SIG-M5 (cell line): ENCODE measurements at regions not wholly inside any gene's neighbourhood (a gene's known extent, or its start where the extent isn't known, plus 50 kb on each side); places are given as distances from the start of the nearest gene placed in this dataset.
"Not testable (repeated sequence)": the region's sequence is repeated elsewhere in the genome, so short reads cannot be mapped to it uniquely, and the experiment has no call there.

Experiments
- DNase-seq: peaks from one replicate; lab custom pipeline; 2025; lab: John Stamatoyannopoulos, UW

DNA sequence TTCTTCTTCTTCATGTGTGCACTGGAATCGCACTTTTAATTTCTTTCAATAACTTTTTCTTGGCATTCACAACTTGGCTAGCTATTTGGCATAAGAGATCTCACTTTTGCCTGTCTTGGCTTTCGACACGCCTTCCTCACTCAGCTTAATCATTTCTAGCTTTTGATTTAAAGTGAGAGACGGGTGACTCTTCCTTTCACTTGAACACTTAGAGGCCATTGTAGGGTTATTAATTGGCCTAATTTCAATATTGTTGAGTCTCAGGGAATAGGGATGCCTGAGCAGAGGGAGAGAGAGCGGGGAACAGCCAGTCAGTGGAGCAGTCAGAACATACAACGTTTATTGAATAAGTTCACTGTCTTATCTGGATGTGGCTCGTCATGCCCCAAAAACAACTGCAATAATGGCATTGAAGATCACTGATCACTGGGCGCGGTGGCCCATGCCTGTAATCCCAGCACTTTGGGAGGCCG is 200.3 kb downstream of the SEC14L1 start:
- no peak for DNase-seq

DNA sequence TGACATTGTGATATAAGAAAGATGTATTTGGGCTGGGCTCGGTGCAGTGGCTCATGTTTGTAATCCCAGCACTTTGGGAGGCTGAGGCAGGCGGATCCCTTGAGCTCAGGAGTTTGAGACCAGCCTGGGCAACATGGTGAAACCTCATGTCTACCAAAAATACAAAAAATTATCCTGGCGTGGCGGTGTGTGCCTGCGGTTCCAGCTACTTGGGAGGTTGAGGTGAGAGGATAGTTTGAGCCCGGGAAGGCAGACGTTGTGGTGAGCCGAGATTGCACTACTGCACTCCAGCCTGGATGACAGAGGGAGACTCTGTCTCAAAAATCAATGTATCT is 201.9 kb downstream of the SEC14L1 start:
- not testable (repeated sequence) for DNase-seq

DNA sequence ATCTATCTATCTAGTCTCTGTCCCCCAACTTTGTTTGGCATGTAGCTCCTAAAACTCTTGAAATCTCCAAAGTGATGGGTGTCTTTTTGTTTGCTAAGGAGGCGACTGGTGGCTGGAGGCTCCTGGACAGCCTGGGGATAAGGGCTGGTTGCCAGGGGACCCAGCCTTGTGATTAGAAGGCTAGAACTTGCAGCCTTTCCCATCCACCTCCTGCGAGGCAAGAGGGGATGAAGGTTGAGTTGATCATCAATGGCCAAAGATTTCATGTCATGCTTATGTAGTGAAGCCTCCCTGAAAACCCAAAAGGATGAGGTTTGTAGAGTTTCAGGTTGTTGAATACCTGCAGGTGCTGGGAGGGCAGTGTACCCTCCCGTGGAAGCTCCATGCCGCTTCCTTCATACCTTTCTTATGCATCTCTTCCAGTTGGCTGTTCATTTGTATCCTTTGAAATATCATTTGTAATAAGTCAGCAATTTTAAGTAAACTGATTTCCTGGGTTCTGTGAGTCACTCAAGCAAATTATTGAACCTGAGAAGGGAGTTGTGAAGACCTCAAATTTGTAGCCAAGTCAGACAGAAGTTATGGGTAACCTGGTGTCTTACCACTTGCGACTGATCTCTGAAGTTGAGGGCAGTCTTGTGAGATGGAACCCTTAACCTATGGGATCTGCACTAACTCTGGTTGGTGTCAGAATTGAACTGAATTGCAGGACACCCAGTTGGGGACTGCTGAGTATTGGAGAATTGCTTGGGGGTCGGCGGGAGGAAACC is 202.4 kb downstream of the SEC14L1 start:
- DNase-seq = no peak

DNA sequence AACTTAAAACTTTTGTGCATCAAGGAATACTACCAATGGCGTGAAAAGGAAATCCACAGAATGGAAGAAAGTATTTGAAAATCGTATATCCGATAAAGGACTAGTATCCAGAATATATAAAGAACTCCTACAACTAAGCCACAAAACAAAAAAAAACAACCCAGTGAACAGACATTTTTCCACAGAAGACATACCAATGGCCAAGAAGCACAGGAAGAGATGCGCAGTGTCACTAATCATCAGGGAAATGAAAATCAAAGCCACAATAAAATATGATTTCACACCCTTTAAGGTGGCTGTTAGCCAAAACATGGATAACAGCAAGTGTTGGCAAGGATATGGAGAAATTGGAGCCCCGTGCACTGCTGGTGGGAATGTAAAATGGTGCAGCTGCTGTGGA is 203.3 kb downstream of the SEC14L1 start:
- no peak for DNase-seq

DNA sequence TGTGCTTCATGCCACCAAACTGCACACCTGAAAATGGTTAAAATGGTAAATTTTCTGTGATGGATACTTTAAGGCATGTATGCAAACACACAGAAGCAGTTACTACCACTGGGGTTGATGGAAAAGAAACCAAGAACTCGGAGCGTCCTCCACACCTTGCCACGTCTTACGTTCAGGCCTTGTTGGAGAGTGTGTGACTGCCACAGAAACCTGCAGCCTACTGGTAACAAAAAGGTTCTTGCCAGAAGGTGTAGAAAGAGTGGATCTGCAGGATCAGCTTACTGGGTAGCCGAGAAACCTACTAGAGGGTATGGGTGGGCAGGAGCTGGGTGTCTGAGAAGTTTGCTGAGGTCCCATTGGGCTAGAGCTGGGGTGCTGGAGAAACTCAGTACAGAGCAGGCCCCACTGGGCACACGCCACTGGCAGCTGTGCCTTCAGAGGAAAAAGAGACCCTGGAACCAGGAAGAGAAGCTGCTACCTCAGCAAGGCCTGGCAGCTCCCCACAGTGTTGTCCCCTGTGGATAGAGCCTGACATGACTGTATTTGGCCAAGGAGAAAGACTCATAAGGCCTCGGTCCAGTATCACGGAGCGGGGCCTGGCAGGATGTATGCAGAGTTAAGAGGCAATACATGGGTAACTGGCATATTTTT is 204.6 kb downstream of the SEC14L1 start:
- no peak for DNase-seq

DNA sequence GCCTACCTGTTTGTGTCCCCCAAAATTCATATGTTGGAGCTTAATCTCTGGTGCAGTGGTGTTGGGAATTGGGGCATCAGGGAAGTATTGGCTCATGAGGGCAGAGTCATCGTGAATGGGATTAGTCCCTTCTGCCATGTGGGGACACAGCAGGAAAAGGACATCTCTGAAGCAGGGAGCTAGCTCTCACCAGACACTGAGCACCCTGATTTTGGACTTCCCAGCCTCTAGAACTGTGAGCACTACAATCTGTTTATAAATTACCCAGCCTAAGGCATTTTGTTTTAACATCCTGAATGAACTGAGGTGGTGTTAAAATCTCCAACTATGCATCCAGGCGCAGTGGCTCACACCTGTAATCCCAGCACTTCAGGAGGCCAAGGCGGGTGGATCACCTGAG is 206.0 kb downstream of the SEC14L1 start:
- DNase-seq = no peak

DNA sequence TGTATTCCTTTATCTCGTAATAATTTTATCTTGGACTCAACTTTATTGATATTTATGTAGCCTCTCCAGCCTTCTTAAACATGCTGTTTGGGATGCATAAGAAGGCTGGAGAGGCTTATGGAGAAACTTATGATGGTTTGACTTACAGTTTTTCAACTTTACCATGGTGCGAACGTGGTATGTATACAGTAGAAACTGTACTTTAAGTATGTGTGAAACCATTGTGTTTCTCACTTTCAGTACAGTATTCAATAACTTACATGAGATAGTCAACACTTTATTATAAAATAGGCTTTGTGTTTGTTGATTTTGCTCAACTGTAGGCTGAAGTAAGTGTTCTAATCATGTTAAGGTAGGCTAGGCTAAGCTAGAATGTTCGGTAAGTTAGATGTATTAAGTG is 206.8 kb downstream of the SEC14L1 start:
- no peak for DNase-seq

DNA sequence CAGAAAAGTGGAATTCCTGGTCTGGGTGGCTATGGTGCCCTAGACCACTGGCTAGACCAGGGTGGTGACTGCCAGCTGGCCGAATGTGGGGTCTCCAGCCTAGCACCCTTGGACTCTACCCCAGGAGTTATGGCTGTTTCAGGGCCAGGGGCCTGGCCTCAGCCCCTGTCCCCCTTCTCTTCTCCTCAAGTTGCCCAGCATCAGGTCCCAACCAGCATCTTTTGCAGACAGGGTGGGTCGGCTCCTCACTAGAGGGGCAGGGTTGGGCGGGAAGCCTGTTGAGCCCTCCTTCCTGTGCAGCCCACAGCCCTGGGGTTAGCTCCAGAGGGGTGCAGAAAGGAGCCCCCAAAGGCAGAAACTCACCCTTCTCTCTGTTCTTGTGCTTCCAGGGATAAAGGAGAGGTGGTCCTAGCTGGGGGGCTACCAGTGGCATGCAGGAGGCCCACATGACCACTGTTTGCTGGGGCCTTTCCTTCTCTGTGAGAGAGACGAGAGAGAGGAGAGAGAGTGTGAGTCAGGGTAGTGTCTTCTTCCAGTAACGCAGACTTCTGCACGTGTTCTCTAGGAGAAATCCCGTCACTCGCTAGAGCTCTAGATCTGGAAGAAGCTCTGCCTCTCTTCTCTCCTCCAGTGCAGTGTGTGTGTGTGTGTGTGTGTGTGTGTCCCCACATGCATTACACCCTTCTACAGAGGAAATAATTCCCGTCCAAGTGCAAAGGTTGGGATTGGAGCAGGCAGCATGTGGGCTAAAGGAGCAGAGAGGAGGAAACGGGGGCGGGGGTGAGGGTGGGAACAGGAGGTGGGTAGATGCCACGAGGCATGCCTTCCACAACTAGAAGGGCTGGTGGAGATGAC is 209.4 kb downstream of the SEC14L1 start:
- DNase-seq = no peak

DNA sequence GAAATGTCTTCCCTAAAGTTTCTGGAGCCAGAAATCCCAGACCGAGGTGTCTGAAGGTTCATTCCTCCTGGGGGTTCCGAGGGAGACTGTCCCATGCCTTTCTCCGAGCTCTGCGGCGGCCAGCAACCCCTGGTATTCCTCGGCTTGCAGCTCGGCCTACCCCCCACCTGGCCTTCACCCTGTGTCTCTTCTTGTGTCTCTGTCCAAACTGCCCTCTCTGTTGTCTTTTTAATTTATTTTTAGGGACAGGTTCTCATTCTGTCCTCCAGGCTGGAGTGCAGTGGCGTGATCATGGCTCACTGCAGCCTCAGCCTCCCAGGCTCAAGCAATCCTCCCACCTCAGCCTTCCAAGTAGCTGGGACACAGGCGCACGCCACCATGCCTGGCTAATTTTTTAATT is 211.7 kb downstream of the SEC14L1 start:
- DNase-seq = no peak

DNA sequence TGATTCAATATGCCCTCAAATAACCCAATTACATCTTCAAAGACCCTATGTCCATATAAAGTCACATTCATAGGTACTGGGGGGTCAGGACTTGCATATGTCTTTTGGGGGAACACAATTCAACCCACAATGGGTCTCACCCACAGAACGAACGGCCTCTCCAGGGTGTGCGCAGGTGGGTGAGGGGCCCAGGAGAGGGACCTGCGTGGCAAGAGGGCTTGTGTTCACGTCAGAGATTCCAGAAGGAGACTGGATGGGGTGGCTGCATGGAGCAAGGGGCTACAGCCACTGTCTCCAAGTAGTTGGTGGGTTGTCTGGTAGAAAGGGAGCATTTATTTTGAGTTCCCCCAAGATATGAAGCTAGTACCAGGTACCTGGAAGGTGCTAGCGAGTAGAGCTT is 212.2 kb downstream of the SEC14L1 start:
- no peak for DNase-seq

DNA sequence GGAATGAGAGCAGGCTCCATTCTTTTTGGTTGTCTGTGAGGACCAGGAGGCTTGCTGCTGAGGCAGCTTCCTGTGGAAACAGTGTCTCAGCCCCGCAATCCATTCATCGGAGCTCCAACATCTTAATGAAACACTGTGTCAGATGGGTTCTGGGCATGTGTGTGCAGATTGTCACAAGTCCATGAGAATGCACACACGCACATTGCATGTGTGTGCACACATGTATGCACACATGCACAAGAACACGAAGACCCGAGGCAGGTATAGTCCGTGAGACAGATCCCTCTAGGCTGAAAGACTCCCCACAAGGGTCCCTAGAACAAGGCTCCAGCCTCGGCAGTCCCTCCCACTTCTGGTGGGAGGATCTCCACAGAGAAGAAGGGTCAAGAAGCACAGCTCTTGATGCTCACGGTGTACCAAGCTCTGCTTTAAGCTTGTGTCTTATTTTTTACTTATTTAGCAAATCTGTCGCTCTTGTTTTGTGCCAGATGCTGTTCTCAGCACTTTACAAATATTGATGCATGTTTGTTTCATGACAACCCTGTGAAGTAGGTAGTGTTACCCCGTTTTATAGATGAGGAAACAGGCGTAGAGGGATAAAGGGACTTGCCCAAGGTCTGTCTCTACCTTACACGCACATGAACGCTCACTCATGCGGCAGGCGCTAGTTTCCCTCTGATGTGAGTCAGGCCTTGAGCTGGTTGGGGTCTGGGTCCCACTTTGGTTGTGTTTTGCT is 213.1 kb downstream of the SEC14L1 start:
- no peak for DNase-seq

DNA sequence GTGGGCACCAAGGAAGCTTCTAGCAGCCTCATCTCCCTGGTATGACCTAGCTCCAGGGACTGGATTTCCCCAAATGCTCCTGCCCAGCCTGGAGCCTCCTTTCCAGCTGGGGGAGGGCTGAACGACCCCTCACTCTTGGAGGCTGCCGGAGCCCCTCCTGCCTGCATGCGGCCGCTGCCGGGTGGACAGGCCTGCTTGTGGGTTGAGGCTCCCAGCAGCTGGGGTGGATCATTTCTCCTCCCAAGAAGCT is 213.6 kb downstream of the SEC14L1 start:
- DNase-seq = no peak

DNA sequence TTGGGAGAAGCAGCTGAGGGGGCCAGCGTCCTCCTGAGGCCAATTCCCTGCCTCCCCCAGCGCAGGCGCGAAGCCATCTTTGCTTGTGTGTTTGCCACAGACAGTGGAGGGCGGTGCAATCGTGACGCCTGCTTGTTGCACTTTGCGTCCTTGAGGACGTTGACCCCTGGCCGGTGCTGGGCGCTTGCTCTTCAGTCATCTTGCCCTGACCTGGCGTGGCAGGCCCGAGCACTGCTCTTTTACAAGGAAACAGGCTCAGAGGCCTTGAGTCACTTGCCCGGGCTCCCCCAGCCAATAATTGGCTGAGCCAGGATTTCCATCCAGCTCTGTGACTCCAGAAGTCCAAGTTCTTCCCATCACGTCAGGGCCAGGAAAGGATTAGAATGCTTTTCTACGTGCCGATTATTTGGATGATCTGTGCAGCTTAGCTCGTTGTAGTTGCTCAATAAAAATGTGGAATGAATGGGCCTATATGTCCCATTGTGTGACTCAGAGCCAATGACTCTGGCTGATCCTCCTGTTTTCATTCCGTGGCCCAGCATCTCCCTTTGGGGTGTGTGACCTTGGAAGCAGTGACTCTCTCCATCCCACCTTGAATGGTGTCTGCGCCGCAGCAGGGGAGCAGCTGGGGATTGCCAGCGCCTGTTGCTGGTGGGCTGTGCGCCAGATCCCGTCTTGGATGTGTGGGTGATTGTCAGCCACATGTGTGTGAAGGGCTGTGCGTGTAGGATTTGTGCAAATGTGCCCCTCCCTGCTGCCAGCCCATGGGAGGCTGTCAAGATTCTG is 214.1 kb downstream of the SEC14L1 start:
- no peak for DNase-seq

DNA sequence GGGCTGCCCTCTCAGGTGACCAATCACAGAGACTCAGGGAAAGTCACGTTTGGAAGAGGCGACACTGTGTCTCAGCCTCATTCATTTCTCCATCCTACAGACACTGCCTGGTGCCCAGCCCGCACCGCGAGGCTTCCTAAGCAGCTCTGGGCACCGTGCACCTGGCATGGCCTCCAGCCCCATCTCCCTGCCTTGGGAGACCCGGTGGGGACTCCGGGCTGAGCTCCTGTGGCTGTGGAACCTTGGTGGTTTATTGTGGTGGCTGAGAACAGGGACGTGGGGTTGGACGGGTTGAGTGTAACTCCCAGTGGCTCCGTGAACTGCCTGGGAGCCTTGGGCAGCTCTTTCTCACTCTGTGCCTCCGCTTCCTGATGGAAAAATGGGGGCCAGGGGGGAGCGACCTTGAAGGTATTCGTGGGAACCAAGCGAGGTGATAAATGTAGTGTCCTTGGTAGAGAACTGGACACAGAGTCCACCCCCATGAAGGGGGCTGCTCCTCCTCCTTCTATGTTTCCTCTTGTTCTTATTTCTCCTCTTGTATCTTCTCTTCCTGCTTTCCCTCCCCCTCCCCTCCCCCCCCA is 215.4 kb downstream of the SEC14L1 start:
- DNase-seq = no peak

DNA sequence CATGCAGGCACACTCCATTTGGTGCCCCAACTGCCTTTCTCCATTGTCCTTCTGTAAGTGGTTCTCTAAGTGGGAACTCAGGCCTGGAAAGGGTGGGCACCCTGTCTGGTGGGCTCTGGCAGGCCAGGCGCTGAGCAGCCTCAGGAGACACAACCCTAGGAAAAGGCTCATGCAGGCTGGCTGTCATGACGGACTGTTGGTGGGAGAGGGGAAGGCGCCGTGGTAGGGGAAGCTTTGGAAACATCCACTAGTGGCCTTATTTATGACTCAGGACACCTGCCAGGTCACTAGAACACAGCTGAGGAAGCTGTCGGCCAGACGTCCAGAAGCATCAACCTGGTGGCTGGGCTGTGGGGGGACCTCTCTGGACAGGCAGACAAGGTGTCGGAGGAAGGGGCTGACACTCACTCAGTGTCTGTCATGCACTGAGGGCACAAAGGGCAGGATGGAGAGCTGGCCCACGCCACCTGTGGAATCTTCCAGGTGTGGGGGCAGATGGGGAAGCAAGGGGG is 216.0 kb downstream of the SEC14L1 start:
- DNase-seq = no peak

DNA sequence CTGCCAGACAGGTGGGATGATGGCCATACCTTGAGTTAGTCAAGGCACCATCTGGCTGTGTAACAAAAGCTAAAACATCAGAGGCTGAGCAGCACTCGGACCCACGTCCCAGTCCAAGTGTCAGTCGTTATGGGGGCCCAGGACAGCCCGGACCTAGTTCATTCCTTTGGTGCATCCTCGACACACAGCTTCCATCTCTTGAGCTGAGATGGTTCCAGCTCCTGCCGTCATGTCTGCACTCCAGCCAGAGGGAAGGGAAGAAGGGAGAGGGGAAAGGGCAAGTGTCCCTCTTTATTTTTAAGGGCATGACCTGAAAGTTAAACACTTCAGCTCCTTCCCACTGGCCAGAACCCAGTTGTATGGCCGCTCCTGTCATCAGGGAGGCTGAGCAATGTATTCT is 218.0 kb downstream of the SEC14L1 start:
- no peak for DNase-seq

DNA sequence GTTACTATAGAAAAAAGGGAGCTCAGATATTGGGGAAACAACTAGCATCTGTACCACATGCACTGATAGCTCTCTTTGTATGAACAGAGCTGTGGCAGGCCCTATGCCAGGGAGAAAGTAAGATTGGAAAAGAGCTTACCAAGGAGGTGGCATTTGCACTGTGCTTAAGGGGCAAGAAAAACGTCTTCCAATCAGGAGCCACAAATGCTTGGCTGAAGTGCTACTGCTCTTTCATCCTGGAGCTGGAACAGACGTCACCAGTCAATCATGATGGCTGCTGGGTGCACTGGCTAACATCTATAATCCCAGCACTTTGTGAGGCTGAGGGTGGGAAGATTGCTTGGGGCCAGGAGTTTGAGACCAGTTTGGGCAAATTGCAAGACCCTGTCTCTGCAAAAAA is 218.5 kb downstream of the SEC14L1 start:
- DNase-seq = no peak

DNA sequence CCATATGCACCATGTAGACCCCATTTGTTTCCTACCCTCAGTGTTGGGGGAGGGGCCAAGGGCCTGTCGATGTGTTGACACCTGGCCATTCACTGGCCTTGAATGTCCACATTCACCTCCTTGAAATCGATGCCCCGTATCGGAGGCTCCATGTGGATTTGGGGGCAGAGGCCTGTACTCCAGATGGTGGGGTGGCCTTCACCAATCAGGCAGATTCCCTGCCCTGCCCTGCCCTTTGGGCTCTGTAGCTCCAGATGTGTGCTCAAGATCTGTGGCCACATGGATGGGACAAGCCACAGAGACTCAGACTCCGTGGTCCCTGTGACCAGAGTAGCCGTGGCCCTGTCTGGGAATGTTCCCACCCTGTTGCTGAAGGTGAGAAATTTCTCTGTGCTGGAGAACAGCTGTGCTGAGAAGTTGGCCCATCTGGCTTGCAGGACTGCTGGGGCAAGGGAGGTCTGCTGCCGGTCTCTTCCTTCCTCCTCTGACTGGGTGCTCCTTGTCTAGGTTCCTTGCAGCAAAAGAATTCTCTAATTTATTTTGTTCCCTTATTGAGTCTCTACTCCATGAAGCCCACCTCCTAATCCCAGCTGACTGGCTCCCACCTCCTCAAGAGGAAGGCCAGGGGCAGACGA is 221.3 kb downstream of the SEC14L1 start:
- no peak for DNase-seq

DNA sequence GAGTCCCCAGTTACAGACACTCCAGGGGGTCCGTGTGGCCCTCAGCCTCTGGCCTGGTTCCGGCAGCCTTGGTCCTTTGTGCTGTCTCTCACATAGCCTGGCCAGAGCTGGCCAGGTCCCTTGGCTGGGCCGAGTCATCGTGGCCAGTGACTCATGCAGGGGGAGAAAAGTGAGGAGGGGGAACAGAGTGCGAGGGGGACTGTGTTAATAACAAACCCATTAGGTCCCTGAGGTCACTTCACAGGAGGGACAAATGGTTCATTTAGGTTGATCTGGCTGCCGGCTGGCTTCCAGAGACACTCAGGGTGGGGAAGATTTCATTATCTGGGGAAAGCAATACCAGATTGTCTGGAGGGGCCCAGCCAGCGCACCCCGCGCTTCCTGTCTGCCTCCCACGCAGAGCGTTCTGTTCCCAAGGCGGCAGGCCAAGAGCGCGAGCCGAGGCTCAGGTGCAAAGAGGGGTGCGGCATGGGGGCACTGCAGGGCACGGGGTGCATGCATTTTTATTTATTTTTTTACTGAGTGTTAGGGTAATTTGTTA is 223.1 kb downstream of the SEC14L1 start:
- DNase-seq = no peak

DNA sequence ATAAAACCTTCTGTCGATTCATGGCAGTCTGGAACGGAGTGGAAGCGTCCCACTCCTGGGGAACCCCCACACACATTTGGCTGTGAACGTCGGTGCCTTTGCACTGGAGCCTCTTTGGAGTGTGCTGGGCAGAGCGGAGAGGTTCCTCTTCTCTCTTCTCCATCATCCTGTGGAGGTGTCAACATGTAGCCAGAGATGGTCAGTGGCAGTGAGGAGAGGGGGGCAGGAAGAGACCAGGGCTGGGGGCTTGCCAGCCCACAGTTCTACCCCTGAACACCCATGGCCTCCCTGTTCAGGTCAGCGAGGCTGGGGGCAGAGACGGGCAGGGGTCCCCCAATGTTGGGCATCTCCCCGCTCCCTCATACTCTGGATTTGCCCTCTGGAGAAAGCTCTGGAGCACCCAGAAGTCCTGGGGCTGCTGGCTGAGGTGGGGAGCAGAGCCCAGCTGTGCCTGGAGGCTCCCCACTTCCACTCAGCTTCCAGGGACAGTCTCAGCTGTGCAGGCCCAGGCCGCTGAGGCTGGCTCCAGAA is 223.7 kb downstream of the SEC14L1 start:
- DNase-seq = no peak
